Breast epithelium (tissue), 3 donors: ENCODE measurements at regions not wholly inside any gene's neighbourhood (a gene's known extent, or its start where the extent isn't known, plus 50 kb on each side); places are given as distances from the start of the nearest gene placed in this dataset.

ENCODE experiments used
- POLR2AphosphoS5 ChIP-seq, 3 donors: sonication (generic); formaldehyde crosslinking; IDR thresholded peaks; one replicate each; pipeline ENCODE4 v1.6.1; 2017; ENCODE audit warnings: antibody characterized with exemption in 3 of 3
- TF ChIP-seq, protein P1 (sequence below), 3 donors: fragments of 450-650 bp; IDR thresholded peaks; one replicate each; pipeline ENCODE4 v1.5.1; 2016 to 2017; ENCODE audit warnings: antibody characterized with exemption in 3 of 3, mild to moderate bottlenecking in 3 of 3, moderate library complexity in 3 of 3

DNA sequence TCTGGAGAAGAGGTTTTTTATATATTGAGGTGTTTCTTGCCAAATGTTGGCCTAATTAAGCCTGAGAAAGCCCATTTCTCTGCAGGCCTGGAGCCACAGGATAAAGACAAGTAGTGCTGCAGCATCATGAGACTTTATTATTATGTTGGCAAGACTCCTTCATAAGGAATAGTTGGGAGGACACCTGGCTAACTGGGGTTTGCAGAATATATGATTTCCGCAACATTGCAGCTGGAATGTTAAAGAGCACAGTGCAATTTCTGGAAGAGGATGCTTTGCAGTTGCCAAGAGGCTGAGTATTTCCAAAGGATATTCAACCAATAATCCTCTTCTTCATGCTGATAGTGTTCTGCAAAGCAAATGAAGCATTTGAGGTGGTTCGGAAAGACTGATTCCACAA lies 1512.8 kb upstream of the LRRTM3 start:
- no peak for TF ChIP-seq POLR2AphosphoS5 (IDR thresholded peaks at IDR 0.05)
- TF ChIP-seq, protein P1, sequence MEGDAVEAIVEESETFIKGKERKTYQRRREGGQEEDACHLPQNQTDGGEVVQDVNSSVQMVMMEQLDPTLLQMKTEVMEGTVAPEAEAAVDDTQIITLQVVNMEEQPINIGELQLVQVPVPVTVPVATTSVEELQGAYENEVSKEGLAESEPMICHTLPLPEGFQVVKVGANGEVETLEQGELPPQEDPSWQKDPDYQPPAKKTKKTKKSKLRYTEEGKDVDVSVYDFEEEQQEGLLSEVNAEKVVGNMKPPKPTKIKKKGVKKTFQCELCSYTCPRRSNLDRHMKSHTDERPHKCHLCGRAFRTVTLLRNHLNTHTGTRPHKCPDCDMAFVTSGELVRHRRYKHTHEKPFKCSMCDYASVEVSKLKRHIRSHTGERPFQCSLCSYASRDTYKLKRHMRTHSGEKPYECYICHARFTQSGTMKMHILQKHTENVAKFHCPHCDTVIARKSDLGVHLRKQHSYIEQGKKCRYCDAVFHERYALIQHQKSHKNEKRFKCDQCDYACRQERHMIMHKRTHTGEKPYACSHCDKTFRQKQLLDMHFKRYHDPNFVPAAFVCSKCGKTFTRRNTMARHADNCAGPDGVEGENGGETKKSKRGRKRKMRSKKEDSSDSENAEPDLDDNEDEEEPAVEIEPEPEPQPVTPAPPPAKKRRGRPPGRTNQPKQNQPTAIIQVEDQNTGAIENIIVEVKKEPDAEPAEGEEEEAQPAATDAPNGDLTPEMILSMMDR (IDR thresholded peaks at IDR 0.05) = no peak
